Upper lobe of left lung (tissue), 6 donors: ENCODE measurements at regions not wholly inside any gene's neighbourhood (a gene's known extent, or its start where the extent isn't known, plus 50 kb on each side); places are given as distances from the start of the nearest gene placed in this dataset.

Experiments
- ATAC-seq, 2 donors: fragments of 200-7000 bp; cut with Tn5 transposase; one replicate each; pipeline ENCODE4 v1.9.1; 2022; ENCODE audit warnings: mild to moderate bottlenecking in 2 of 2, moderate library complexity in 2 of 2; ENCODE audit not compliant: low FRiP score in 2 of 2
- DNase-seq, 2 donors: peaks; one replicate each; pipeline ENCODE4 v3.0.0-alpha.2; 2019 to 2020
- H3K27ac ChIP-seq, 4 donors: fragments of 200-600 bp; sonication (generic); one replicate each; pipeline ENCODE4 v1.5.1; 2016 to 2019
- H3K27me3 ChIP-seq, 4 donors: fragments of 200-600 bp; sonication (generic); one replicate each; pipeline ENCODE4 v1.5.1; 2017 to 2019
- H3K36me3 ChIP-seq, 4 donors: fragments of 200-600 bp; sonication (generic); one replicate each; pipeline ENCODE4 v1.5.1; 2016 to 2019
- H3K4me1 ChIP-seq, 4 donors: fragments of 200-600 bp; sonication (generic); one replicate each; pipeline ENCODE4 v1.5.1; 2018 to 2019
- H3K4me3 ChIP-seq, 4 donors: fragments of 200-600 bp; sonication (generic); one replicate each; pipeline ENCODE4 v1.5.1; 2017 to 2019; ENCODE audit warnings: mild to moderate bottlenecking in 2 of 4, moderate library complexity in 1 of 4
- H3K9me3 ChIP-seq, 4 donors: fragments of 200-600 bp; sonication (generic); one replicate each; pipeline ENCODE4 v1.5.1; 2018 to 2019
- EP300 ChIP-seq, 4 donors: sonication (generic); formaldehyde crosslinking; IDR thresholded peaks; one replicate each; pipeline ENCODE4 v1.5.1; 2017; ENCODE audit warnings: antibody characterized with exemption in 4 of 4, control low read depth in 2 of 4
- POLR2A ChIP-seq, 4 donors: fragments of 450-650 bp; IDR thresholded peaks; one replicate each; pipeline ENCODE4 v1.5.1; 2016 to 2017; ENCODE audit warnings: antibody characterized with exemption in 4 of 4, mild to moderate bottlenecking in 2 of 4
- POLR2AphosphoS5 ChIP-seq, 2 donors: sonication (generic); formaldehyde crosslinking; IDR thresholded peaks; one replicate each; pipeline ENCODE4 v1.5.1; 2017; ENCODE audit warnings: antibody characterized with exemption in 2 of 2
- WGBS, 2 donors: methylation state at CpG; one replicate each; pipeline ENCODE4 v1.1.5; 2017 to 2018; 5-methylcytosine and 5-hydroxymethylcytosine counted together
- TF ChIP-seq, protein P1 (sequence below), 6 experiments: fragments of 450-650 bp in 4 of 6; fragments of 200-600 bp in 2 of 6; sonication (generic) in 2 of 6; IDR thresholded peaks; one replicate each; pipeline ENCODE4 v1.5.1; 2016 to 2019; ENCODE audit warnings: antibody characterized with exemption in 6 of 6
- donor health status: DM: no; HTN: no; CAD: no; lungs with moderate emphysema.
- donor health status: DM: no; HTN: yes; CAD: no; lungs with severe emphysema.

- 80 to 90% methylated on average over 2 of the region's 2 CpGs for WGBS, 2 donors
- TF ChIP-seq POLR2AphosphoS5 (IDR thresholded peaks at IDR 0.05) (no peak), EP300 (IDR thresholded peaks at IDR 0.05) (no peak), POLR2A (IDR thresholded peaks at IDR 0.05) (no peak)
- TF ChIP-seq, protein P1, sequence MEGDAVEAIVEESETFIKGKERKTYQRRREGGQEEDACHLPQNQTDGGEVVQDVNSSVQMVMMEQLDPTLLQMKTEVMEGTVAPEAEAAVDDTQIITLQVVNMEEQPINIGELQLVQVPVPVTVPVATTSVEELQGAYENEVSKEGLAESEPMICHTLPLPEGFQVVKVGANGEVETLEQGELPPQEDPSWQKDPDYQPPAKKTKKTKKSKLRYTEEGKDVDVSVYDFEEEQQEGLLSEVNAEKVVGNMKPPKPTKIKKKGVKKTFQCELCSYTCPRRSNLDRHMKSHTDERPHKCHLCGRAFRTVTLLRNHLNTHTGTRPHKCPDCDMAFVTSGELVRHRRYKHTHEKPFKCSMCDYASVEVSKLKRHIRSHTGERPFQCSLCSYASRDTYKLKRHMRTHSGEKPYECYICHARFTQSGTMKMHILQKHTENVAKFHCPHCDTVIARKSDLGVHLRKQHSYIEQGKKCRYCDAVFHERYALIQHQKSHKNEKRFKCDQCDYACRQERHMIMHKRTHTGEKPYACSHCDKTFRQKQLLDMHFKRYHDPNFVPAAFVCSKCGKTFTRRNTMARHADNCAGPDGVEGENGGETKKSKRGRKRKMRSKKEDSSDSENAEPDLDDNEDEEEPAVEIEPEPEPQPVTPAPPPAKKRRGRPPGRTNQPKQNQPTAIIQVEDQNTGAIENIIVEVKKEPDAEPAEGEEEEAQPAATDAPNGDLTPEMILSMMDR (IDR thresholded peaks at IDR 0.05): no peak
- Histone ChIP-seq H3K9me3 (peaks cover 0 to 8% (median 0%) of the 10 kb centered on the region in 4 donors), H3K4me1 (no peaks in the 10 kb centered on the region), H3K27me3 (no peaks in the 10 kb centered on the region), H3K27ac (no peak overlapping the region), H3K36me3 (no peaks in the 10 kb centered on the region), H3K4me3 (no peak overlapping the region)
- no peak for ATAC-seq
- DNase-seq: no peak
These were observed 522.8 kb upstream of the POM121L12 start for GRCh38 chr7:52512656-52513055.

GRCh38 chr7:52507546-52508255 is 527.7 kb upstream of the POM121L12 start:
- Histone ChIP-seq H3K4me3 (no peak overlapping the region), H3K27me3 (no peaks in the 10 kb centered on the region), H3K9me3 (no peaks in the 10 kb centered on the region), H3K36me3 (no peaks in the 10 kb centered on the region), H3K4me1 (no peaks in the 10 kb centered on the region), H3K27ac (no peak overlapping the region)
- no peak for DNase-seq
- ATAC-seq: no peak
- TF ChIP-seq POLR2A (IDR thresholded peaks at IDR 0.05): no peak
- 52 to 58% methylated on average over 7 of the region's 7 CpGs for WGBS, 2 donors

DNA sequence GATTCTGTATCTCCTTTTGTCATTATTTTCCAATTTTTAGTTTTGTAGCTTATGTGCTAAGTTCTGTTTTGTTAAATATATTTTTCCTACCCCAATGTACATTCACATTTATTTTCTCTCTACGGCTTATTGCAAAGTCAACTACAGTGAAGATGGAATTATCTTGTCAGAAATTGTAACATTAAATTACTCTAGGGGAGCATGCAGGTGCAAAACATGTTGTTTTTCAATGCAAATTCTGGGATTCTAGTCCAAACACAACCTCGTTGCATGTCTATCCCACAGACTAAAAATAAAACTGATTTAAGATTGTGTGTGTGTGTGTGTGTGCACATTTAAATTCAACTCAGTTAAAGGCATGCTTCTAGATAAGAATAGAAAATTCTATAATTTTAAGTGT is 529.1 kb upstream of the POM121L12 start:
- no peaks in the 10 kb centered on the region for H3K27me3 ChIP-seq
- TF ChIP-seq, protein P1 (IDR thresholded peaks at IDR 0.05): no peak
- TF ChIP-seq POLR2A (IDR thresholded peaks at IDR 0.05) (no peak), POLR2AphosphoS5 (IDR thresholded peaks at IDR 0.05) (no peak), EP300 (IDR thresholded peaks at IDR 0.05) (no peak)
- 27 to 39% methylated on average over 2 of the region's 2 CpGs for WGBS, 2 donors

DNA sequence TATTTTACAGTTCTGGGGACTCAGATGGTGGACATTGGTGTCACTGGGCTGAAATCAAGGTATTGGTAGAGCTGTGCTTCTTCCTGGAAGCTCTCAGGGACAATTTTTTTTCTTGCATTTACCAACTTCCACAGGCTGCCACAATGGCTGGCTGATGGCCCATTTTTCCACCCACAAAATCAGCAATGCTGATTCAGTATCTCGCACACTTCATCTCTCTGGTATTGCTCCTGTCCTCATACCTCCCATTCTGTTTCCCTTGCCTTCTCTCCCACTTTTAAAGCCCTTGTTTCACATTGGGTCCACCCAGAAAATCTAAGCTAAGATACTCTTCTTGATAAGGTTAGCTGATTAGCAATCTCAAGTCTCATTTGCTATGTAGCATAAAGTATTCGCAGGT is 530.9 kb upstream of the POM121L12 start:
- Histone ChIP-seq H3K27ac (no peak overlapping the region), H3K4me3 (no peak overlapping the region), H3K36me3 (no peaks in the 10 kb centered on the region), H3K4me1 (no peaks in the 10 kb centered on the region), H3K9me3 (no peaks in the 10 kb centered on the region), H3K27me3 (no peaks in the 10 kb centered on the region)
- no peak for TF ChIP-seq EP300 (IDR thresholded peaks at IDR 0.05)
- TF ChIP-seq POLR2AphosphoS5 (IDR thresholded peaks at IDR 0.05): no peak
- no peak for TF ChIP-seq POLR2A (IDR thresholded peaks at IDR 0.05)
- TF ChIP-seq, protein P1 (IDR thresholded peaks at IDR 0.05): no peak
- DNase-seq (no peak), ATAC-seq (no peak)
- 86 to 90% methylated on average over 2 of the region's 2 CpGs for WGBS, 2 donors

More for the DNA sequence above, 529.1 kb upstream of the POM121L12 start:
- Histone ChIP-seq H3K4me1 (no peaks in the 10 kb centered on the region), H3K36me3 (no peaks in the 10 kb centered on the region), H3K4me3 (no peak overlapping the region), H3K27ac (no peak overlapping the region), H3K9me3 (no peaks in the 10 kb centered on the region)
- no peak for DNase-seq
- ATAC-seq: no peak

GRCh38 chr7:52502281-52502680 is 533.2 kb upstream of the POM121L12 start:
- Histone ChIP-seq H3K4me3 (no peak overlapping the region), H3K27me3 (no peaks in the 10 kb centered on the region), H3K4me1 (no peaks in the 10 kb centered on the region), H3K9me3 (no peaks in the 10 kb centered on the region), H3K27ac (no peak overlapping the region), H3K36me3 (no peaks in the 10 kb centered on the region)
- no peak for DNase-seq
- no peak for ATAC-seq
- WGBS, 2 donors: 61 to 64% methylated on average over 4 of the region's 4 CpGs
- no peak for TF ChIP-seq EP300 (IDR thresholded peaks at IDR 0.05)
- TF ChIP-seq POLR2AphosphoS5 (IDR thresholded peaks at IDR 0.05): no peak
- TF ChIP-seq POLR2A (IDR thresholded peaks at IDR 0.05): no peak
- TF ChIP-seq, protein P1 (IDR thresholded peaks at IDR 0.05): no peak
